K562 (cell line): ENCODE measurements at regions not wholly inside any gene's neighbourhood (a gene's known extent, or its start where the extent isn't known, plus 50 kb on each side); places are given as distances from the start of the nearest gene placed in this dataset.

Experiments used
- ATAC-seq: fragments of 200-7000 bp; cut with Tn5 transposase; 3 replicates; pipeline ENCODE4 v1.9.1; 2020; ENCODE audit warnings: moderate library complexity
- BruUV-seq: library from RNA; stranded (reverse); fragments of 400-500 nt; replicated peaks from 2 replicates; lab custom pipeline; 2021; lab: Mats Ljungman, UMichigan
- CTCF ChIA-PET: fragments of 300-600 bp; formaldehyde crosslinking; extraction: SDS; loops from one replicate; lab custom pipeline; 2021; ENCODE audit warnings: low intra/inter-chr PET ratio; lab: Yijun Ruan, JAX
- POLR2A ChIA-PET: fragments of 300-600, 350-650 bp; sonication (Branson Sonifier 250); formaldehyde crosslinking; extraction: SDS; loops from one replicate; lab custom pipeline; 2021; ENCODE audit warnings: antibody characterized with exemption, inconsistent platforms; lab: Yijun Ruan, JAX
- DNase-seq, 4 experiments: peaks; one replicate each; pipeline versions ENCODE4 v3.0.0 to v3.0.0-alpha.2; 2011 to 2018; ENCODE audit warnings: low spot score in 3 of 4, mixed read lengths in 3 of 4; ENCODE audit errors: extremely low read depth in 1 of 4
- FAIRE-seq: peaks from 2 replicates; lab custom pipeline; 2011; peaks lifted over from hg19 to GRCh38; lab: Jason Lieb, UNC
- H2AFZ ChIP-seq: 2 replicates; pipeline ENCODE4 v1.6.0; 2011; ENCODE audit warnings: low read depth, low read length, control low read depth, inconsistent platforms
- H3K27ac ChIP-seq: fragments of 200-600 bp; 3 replicates; pipeline ENCODE4 v1.8.0; 2011; ENCODE audit warnings: low read depth, mild to moderate bottlenecking, control low read depth, inconsistent platforms, low read length, moderate library complexity, mixed read lengths; ENCODE audit errors: extremely low read depth
- H3K27me3 ChIP-seq, 2 experiments: fragments of 300-600 bp in 1 of 2; 2 replicates in 1 of 2; 3 replicates in 1 of 2; pipeline versions ENCODE4 v1.6.0 to v1.8.0; 2011; ENCODE audit warnings: inconsistent platforms in 2 of 2, low read length in 2 of 2, mild to moderate bottlenecking in 1 of 2, mixed read lengths in 1 of 2, moderate library complexity in 1 of 2; ENCODE audit not compliant: control insufficient read depth in 2 of 2, insufficient read depth in 2 of 2
- H3K36me3 ChIP-seq: fragments of 300-600 bp; 3 replicates; pipeline ENCODE4 v1.8.0; 2011; ENCODE audit warnings: mild to moderate bottlenecking, low read length, inconsistent platforms; ENCODE audit not compliant: control insufficient read depth, insufficient read depth
- H3K4me1 ChIP-seq, 2 experiments: fragments of 200-600 bp in 1 of 2; replicated peaks in 1 of 2; 2 replicates in 1 of 2; 3 replicates in 1 of 2; pipeline versions ENCODE4 v1.5.1 to v1.8.0; 2011; ENCODE audit warnings: inconsistent platforms in 2 of 2, low read length in 2 of 2, mild to moderate bottlenecking in 1 of 2, mixed read lengths in 1 of 2, moderate library complexity in 1 of 2; ENCODE audit not compliant: control insufficient read depth in 2 of 2, insufficient read depth in 2 of 2
- H3K4me2 ChIP-seq: 2 replicates; pipeline ENCODE4 v1.6.1; 2011; ENCODE audit warnings: low read length, control low read depth, inconsistent platforms, mixed read lengths; ENCODE audit not compliant: insufficient read depth
- H3K4me3 ChIP-seq: fragments of 200-600 bp; sonication (generic), shearing (Covaris generic); 2 replicates; pipeline ENCODE4 v1.5.1; 2016; ENCODE audit warnings: control low read depth, inconsistent platforms
- H3K79me2 ChIP-seq: fragments of 200-600 bp; 3 replicates; pipeline ENCODE4 v1.8.0; 2011; ENCODE audit warnings: low read length, inconsistent platforms; ENCODE audit not compliant: control insufficient read depth, insufficient read depth
- H3K9ac ChIP-seq, 2 experiments: 2 replicates each; pipeline versions ENCODE4 v1.6.0 to v1.6.1; 2011; ENCODE audit warnings: low read depth in 2 of 2, low read length in 2 of 2, control low read depth in 1 of 2, inconsistent platforms in 1 of 2, mild to moderate bottlenecking in 1 of 2, mixed read lengths in 1 of 2; ENCODE audit not compliant: insufficient read depth in 1 of 2
- H3K9me1 ChIP-seq: one replicate; pipeline ENCODE4 v1.6.0; 2011; ENCODE audit warnings: inconsistent platforms, mild to moderate bottlenecking, low read length, moderate library complexity; ENCODE audit not compliant: control insufficient read depth, insufficient read depth
- H3K9me3 ChIP-seq: replicated peaks from 2 replicates; pipeline ENCODE4 v1.5.1; 2011; ENCODE audit warnings: low read depth, low read length, inconsistent platforms; ENCODE audit not compliant: control insufficient read depth, insufficient read depth
- H4K20me1 ChIP-seq: replicated peaks from 2 replicates; pipeline ENCODE4 v1.6.1; 2011; ENCODE audit warnings: low read length, inconsistent platforms, mixed read lengths; ENCODE audit not compliant: control insufficient read depth, insufficient read depth
- CTCF ChIP-seq, 3 experiments: IDR thresholded peaks in 2 of 3; conservative IDR thresholded peaks in 1 of 3; 2 replicates each; pipeline ENCODE4 v1.5.1; 2011 to 2012; ENCODE audit warnings: low read length in 3 of 3, mild to moderate bottlenecking in 3 of 3, control low read depth in 2 of 3, improper control_type of control experiment in 1 of 3, inconsistent platforms in 1 of 3, low read depth in 1 of 3, mixed read lengths in 1 of 3, moderate library complexity in 1 of 3; ENCODE audit not compliant: insufficient read depth in 2 of 3
- E2F3 ChIP-seq: fragments of 250-450 bp; sonication (Bioruptor Pico); IDR thresholded peaks from 2 replicates; pipeline ENCODE4 v1.4.0; 2020; ENCODE audit warnings: mild to moderate bottlenecking
- MXI1 ChIP-seq: IDR thresholded peaks from 2 replicates; pipeline ENCODE4 v1.6.1; 2011; ENCODE audit warnings: low read depth, mild to moderate bottlenecking, improper control_type of control experiment, low read length
- RAD21 ChIP-seq, 2 experiments: fragments of 250-450 bp in 1 of 2; fragments of 450-650 bp in 1 of 2; sonication (Bioruptor Pico) in 1 of 2; formaldehyde crosslinking in 1 of 2; IDR thresholded peaks in 1 of 2; conservative IDR thresholded peaks in 1 of 2; 2 replicates each; pipeline versions ENCODE4 v1.4.0 to v1.8.0; 2020 to 2022; ENCODE audit warnings: mild to moderate bottlenecking in 2 of 2, moderate library complexity in 1 of 2
- SMARCE1 ChIP-seq: fragments of 450-650 bp; IDR thresholded peaks from 2 replicates; pipeline ENCODE4 v1.7.1; 2016; ENCODE audit warnings: mild to moderate bottlenecking
- WGBS: fragments of 100-300 bp; shearing (Covaris generic); methylation state at CpG from one replicate; pipeline ENCODE4 v1.1.6; 2016; ENCODE audit warnings: low coverage, mixed read lengths; ENCODE audit not compliant: insufficient coverage; ENCODE audit errors: missing lambda C conversion rate; 5-methylcytosine and 5-hydroxymethylcytosine counted together
- in situ Hi-C: fragments of 300-500 bp; cut with MboI; formaldehyde crosslinking; loops from 4 replicates; pipeline ENCODE4 v1.15.0; 2018; ENCODE audit warnings: inconsistent platforms, mixed read lengths
- intact Hi-C: fragments of 100-400 bp; cut with micrococcal nuclease; formaldehyde crosslinking; loops from 2 replicates; pipeline ENCODE4 v1.14.2; 2022

- TF ChIP-seq E2F3 (CRISPR knock-in tag) (no peak), SMARCE1 (no peak)
Observed at GRCh38 chr7:17007841-17008240, 126.1 kb upstream of the AGR3 start (continued).

GRCh38 chr7:17009007-17009719, 127.4 kb upstream of the AGR3 start:
- peak in 1 of 4 experiments; percentile 7 for DNase-seq

More at GRCh38 chr7:17009007-17009719, 127.4 kb upstream of the AGR3 start:
- Histone ChIP-seq H3K9me1 (no peaks in the 10 kb centered on the region), H3K9me3 (no peaks in the 10 kb centered on the region), H3K79me2 (no peaks in the 10 kb centered on the region), H2AFZ (no peak overlapping the region), H4K20me1 (no peaks in the 10 kb centered on the region), H3K36me3 (no peaks in the 10 kb centered on the region), H3K4me1 (no peaks in the 10 kb centered on the region), H3K4me3 (no peak overlapping the region), H3K4me2 (no peak overlapping the region), H3K9ac (no peak overlapping the region), H3K27me3 (no peaks in the 10 kb centered on the region), H3K27ac (no peak overlapping the region)
- FAIRE-seq (no peak), ATAC-seq (no peak)
- 8% methylated on average over 4 of the region's 4 CpGs for WGBS
- intact Hi-C loops, result loop anchor here (10.0 kb wide), 1 partner anchor 126 kb away; no protein-coding TSS in a partner anchor
- no TSS peak for BruUV-seq
- in situ Hi-C loops, result no loop called here
- TF ChIP-seq RAD21 (CRISPR knock-in tag; conservative IDR thresholded peaks at IDR 0.05 in 1 of 2, IDR thresholded peaks at IDR 0.05 in 1 of 2), result peak; percentile 30 to 81; a peak in 3 of 4 replicates
- TF ChIP-seq CTCF (IDR thresholded peaks at IDR 0.05 in 2 of 3, conservative IDR thresholded peaks at IDR 0.05 in 1 of 3; ENCODE audit: insufficient read depth in 2 of 3, low read depth in 1 of 3, low read length in 3 of 3), result peak in 1 of 3 experiments; percentile 31; a peak in 2 of 6 replicates
- no peak for TF ChIP-seq MXI1
- CTCF ChIA-PET, result no interaction called here
- POLR2A ChIA-PET, result no interaction called here
